Keratinocyte (primary cell): ENCODE measurements at regions not wholly inside any gene's neighbourhood (a gene's known extent, or its start where the extent isn't known, plus 50 kb on each side); places are given as distances from the start of the nearest gene placed in this dataset.

Experiments used
- EZH2 ChIP-seq: IDR thresholded peaks from one replicate; pipeline ENCODE4 v1.6.1; 2012; ENCODE audit warnings: inconsistent platforms, mild to moderate bottlenecking, low read length, moderate library complexity
- TF ChIP-seq, protein P1 (sequence below), 3 experiments: IDR thresholded peaks in 1 of 3; conservative IDR thresholded peaks in 1 of 3; optimal IDR thresholded peaks in 1 of 3; 2 replicates in 2 of 3; 3 replicates in 1 of 3; pipeline versions ENCODE3 to v1.5.1; 2011; ENCODE audit warnings: low read length in 3 of 3, mild to moderate bottlenecking in 3 of 3, moderate library complexity in 2 of 3, control low read depth in 1 of 3, inconsistent platforms in 1 of 3; ENCODE audit not compliant: insufficient read depth in 2 of 3; ENCODE audit errors: extremely low read depth in 1 of 3

DNA sequence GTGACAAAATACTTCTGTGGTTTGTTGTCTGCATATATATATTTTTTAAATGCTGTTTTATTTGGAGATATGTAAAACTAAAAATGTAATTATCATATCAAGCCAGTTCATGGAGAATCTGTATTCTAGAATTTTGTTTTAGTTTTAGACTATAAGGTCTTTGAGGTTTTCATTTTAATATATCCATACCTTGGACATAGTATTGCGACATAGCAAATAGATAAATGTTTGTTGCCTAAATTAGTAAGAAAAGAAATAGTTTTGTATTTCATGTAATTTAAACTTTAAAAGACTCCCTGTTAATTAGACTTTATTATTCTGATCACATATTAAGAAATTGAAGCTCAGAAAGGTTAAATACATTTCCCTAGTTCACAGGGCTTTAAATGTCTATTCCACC lies 472.9 kb downstream of the GBA3 start:
- TF ChIP-seq, protein P1, sequence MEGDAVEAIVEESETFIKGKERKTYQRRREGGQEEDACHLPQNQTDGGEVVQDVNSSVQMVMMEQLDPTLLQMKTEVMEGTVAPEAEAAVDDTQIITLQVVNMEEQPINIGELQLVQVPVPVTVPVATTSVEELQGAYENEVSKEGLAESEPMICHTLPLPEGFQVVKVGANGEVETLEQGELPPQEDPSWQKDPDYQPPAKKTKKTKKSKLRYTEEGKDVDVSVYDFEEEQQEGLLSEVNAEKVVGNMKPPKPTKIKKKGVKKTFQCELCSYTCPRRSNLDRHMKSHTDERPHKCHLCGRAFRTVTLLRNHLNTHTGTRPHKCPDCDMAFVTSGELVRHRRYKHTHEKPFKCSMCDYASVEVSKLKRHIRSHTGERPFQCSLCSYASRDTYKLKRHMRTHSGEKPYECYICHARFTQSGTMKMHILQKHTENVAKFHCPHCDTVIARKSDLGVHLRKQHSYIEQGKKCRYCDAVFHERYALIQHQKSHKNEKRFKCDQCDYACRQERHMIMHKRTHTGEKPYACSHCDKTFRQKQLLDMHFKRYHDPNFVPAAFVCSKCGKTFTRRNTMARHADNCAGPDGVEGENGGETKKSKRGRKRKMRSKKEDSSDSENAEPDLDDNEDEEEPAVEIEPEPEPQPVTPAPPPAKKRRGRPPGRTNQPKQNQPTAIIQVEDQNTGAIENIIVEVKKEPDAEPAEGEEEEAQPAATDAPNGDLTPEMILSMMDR (optimal IDR thresholded peaks at IDR 0.05 in 1 of 3, IDR thresholded peaks at IDR 0.05 in 1 of 3, conservative IDR thresholded peaks at IDR 0.05 in 1 of 3; ENCODE audit: extremely low read depth in 1 of 3, insufficient read depth in 2 of 3, low read length in 3 of 3) = no peak
- TF ChIP-seq EZH2 = no peak
